Femur (tissue), 1 donor: ENCODE measurements at regions not wholly inside any gene's neighbourhood (a gene's known extent, or its start where the extent isn't known, plus 50 kb on each side); places are given as distances from the start of the nearest gene placed in this dataset.

Experiments used
- DNase-seq: peaks from one replicate; pipeline ENCODE4 v3.0.0-alpha.2; 2017

GRCh38 chr3:150215616-150216015 lies 192.5 kb upstream of the TSC22D2 start:
- DNase-seq = no peak

GRCh38 chr3:150213577-150213976 lies 194.5 kb upstream of the TSC22D2 start:
- DNase-seq = no peak

- no peak for DNase-seq
Observed at GRCh38 chr3:150210461-150211110, 197.5 kb upstream of the TSC22D2 start.

DNA sequence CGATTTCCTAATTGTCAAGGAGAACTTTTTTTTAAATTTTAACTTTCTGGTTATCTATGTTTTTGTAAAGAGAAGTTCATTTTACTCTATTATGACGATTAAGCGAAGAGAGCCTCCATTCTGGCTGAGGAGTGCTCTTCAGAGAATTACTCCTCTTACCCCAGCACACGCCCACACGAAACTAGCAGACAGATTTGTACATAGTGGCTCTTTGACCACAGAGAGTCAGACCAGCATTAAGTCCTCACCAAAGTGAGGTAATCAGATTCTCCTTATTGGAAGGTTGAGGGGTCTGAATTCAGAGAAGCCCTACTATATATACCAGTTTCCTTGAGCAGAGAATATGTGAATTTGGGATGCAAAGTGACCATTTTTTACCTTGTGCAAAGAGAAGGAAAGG lies 204.8 kb upstream of the TSC22D2 start:
- DNase-seq = no peak

- DNase-seq = no peak
Observed at GRCh38 chr3:150202711-150203110, 205.4 kb upstream of the TSC22D2 start.

GRCh38 chr3:150194957-150195356 lies 213.1 kb upstream of the TSC22D2 start:
- no peak for DNase-seq

DNA sequence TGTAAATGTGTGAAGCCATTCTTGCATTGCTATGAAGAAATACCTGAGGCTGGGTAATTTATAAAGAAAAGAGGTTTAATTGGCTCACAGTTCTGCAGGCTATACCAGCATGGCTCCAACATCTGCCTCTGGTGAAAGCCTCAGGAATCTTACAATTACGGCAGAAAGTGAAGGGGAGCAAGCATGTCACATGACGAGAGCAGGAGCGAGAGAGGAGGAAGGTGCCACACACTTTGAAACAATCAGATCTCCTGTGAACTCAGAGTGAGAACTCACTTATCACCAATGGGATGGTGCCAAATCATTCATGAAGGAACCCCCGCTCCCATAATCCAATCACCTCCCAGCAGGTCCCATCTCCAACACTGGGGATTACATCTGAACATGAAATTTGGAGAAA lies 213.6 kb upstream of the TSC22D2 start:
- no peak for DNase-seq

GRCh38 chr3:150184426-150185071 lies 213.9 kb upstream of the PFN2 start:
- no peak for DNase-seq

DNA sequence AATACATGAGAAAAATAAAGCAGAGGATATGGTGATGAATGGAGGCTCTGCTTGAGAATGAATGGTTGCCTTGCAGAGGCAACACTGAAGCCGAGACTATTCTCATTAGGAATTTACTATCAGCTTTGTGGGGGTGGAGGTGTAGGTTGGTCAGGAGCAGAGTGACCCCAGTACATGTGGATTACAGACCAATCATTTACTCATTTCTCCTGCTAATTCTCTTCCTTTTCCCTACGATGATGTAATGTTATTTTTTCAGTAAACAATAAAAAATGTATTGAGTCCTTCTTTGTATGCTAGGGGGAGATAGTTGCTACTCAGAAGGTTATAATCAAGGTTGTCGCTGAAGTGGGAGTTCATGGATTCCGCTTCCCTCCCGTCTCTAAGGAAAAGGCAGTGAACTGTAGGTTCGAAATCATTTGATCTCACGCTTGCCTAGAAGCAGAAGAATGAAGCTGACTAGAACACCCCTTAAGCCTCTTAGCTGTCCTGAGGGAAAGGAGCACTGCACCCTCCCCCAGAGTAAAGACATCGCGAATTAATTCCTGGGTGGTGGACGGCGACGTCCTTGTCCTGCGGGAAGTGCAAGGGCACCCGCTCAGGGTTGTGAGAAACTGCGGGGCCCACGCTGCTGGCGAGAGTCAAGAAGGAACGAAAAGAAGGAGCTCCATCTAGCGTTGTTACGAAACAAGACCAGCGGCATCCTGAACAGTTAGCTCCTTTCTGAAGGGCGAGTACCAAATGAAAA lies 213.2 kb upstream of the PFN2 start:
- peak; percentile 80 for DNase-seq

DNA sequence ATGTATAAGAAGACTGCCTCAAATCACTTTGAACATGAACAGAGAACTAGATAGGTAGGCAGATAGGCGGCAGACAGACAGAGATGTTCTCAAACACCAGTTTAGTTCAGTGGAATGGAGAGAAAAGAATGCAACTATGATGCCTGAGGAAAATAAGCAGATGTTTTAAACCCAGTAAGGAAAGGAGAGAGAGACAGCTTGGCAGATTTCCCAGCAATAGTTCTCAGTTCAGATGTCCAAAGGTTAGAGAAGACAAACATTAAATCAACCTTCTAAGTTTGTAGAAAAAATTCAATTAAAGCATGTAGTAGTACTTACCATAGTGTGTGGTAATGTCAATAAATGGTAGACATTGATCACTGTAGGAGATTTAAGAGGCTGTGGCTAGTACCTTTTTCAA lies 209.6 kb upstream of the PFN2 start:
- no peak for DNase-seq

- no peak for DNase-seq
Observed at GRCh38 chr3:150179330-150179729, 208.6 kb upstream of the PFN2 start.

DNA sequence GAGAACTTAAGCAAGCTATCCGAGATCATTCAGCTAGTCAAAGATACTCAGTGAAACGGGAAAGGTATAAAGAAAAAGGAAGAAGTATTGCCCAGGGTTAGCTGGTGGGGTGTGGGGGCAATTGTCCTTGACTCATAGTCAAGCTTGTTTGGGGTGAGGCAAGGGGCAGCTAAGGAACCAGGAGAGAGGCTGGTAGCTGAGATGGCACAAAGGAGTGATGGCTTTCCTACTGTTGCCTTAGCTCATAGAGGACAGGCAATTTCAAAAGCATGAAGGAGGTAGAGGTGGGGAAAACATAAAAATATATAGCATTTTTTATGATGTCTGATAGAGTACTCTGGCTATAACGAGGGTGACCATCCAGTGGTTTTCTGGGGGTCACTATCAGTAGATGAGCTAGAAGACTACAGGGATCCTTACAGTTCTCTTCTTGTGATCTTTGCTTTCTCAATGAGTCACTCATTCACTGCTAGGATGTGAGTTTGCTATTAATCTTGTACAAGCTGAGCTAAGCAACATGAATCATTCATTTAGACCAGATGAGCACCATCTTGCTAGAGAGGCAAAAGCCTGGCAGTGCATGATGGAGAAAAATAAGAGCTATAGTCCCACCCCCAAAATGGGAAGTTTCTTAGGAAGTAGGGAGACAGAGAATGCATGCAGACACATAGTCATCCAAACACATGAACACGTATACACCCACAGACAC lies 207.1 kb upstream of the PFN2 start:
- DNase-seq = no peak

DNA sequence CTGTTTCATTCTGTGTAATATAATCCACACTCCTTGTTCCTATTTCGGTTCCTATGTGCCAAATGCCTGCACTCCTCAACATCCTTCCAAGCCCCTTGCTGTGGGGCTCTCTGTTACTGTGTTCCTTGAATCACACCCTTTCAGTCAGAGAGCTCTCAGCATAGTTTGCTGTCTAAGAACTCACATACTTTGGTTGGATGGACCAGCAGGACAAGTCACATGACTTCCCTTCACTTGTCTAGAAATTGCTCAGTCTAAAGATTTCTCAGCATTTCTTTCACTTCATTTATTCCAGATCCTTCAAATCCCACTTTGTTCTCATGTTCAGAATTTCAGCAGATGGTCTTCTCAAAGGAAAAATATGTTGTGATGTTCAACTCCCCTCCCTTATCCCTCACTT lies 203.5 kb upstream of the PFN2 start:
- DNase-seq = no peak

- no peak for DNase-seq
Observed at GRCh38 chr3:150172356-150172755, 201.7 kb upstream of the PFN2 start.

DNA sequence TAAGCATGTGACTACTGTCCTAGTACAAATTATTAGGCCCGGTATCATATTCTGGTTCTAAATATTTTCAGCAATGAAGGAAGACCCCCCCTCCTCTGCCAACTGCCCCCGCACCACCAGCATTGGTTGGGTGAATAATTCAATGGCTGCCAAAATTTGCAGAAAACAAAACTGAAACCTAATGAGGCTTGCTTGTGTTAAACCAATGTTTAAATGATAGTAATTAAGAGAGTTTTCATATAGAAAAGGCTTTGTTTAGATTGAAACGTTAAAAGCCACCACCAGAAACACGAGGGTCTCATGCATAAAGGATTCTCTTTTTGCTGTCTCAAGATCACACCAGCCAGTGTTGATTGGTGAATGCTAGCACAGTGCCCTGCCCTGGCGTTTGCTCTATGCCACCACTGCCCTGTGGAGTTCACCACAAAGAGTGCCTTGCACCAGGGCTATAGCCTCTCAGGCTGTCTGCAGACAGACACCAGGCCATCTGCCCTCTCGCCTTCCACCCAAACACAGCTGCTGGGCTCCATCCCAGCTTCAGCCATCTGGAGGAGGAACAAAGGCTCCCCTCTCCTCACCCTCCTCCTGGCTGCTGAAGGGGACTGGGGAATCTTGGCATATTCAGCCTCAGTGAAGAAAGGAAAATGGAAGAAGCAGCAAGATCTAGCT lies 200.3 kb upstream of the PFN2 start:
- DNase-seq = peak; percentile 72

- DNase-seq = no peak
Observed at GRCh38 chr3:150169330-150169940, 198.7 kb upstream of the PFN2 start.

- peak; percentile 39 for DNase-seq
Observed at GRCh38 chr3:150168698-150169097, 198.0 kb upstream of the PFN2 start.

- no peak for DNase-seq
Observed at GRCh38 chr3:150165396-150166094, 194.8 kb upstream of the PFN2 start.

- no peak for DNase-seq
Observed at GRCh38 chr3:150161011-150161410, 190.3 kb upstream of the PFN2 start.

DNA sequence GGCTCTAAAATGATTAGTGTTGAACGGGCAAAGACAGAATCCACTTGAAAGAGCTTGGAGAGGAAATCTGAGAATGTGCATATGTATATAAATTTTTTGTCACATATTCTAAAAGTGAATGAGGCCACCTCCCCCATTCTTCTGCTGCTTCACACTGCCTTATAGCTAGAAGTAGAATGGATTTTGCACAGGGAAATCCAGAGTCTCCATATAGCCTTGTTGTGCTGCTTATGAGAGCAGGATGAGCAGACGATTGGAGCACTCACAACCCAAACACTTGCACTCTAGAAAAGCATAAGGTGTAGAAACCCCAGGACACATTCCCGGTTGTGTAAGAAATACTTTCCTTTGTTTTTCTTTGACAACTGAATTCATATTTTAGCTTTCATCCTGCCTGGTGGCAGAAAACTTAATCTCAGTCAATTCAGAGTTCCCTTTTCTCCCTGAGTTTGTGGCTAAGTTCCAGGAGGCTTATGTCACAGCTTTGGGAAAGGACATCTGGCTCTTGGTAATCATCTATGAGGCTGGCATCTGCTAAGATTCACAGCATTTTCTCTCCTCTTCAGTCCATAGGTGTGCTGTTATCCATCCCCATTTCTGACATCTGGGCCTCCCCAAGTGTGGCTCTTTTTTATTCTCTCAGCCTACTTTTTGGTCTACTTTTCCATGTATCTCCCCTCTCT lies 188.4 kb upstream of the PFN2 start:
- DNase-seq = no peak

DNA sequence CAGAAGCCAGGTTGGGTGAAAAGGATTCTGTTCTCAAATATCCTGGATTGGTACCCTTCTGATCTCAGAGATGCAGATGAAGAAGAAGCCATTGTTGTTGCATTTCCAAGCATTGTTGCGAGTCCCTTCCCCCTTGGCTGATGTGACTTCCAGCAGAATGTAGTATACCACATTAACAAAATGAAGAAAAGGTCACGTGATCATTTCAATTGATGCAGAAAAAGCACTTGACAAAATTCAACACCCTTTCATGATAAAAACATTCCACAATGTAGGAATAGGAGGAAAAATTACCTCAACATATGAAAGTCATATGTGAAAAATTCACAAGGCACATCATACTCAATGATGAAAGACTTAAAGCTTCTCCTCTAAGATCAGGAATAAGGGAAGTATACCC lies 181.9 kb upstream of the PFN2 start:
- DNase-seq = no peak
